Neutrophil (primary cell): ENCODE measurements at regions not wholly inside any gene's neighbourhood (a gene's known extent, or its start where the extent isn't known, plus 50 kb on each side); places are given as distances from the start of the nearest gene placed in this dataset.

Source experiments
- H3K27ac ChIP-seq: fragments of 200-600 bp; sonication (generic); 2 replicates; pipeline ENCODE4 v1.5.1; 2016; ENCODE audit warnings: mild to moderate bottlenecking, moderate library complexity
- H3K27me3 ChIP-seq: fragments of 200-600 bp; sonication (generic); 2 replicates; pipeline ENCODE4 v1.6.0; 2016; ENCODE audit warnings: mild to moderate bottlenecking
- H3K36me3 ChIP-seq: fragments of 200-600 bp; sonication (generic); 2 replicates; pipeline ENCODE4 v1.5.1; 2017
- H3K4me1 ChIP-seq, 2 experiments: fragments of 200-600 bp in 1 of 2; sonication (generic) in 1 of 2; 1 replicate in 1 of 2; 2 replicates in 1 of 2; pipeline versions ENCODE4 v1.5.1 to v1.6.1; 2013 to 2016; ENCODE audit warnings: low read depth in 1 of 2, low read length in 1 of 2, mild to moderate bottlenecking in 1 of 2, moderate library complexity in 1 of 2; ENCODE audit not compliant: control insufficient read depth in 1 of 2, insufficient read depth in 1 of 2
- H3K4me3 ChIP-seq, 2 experiments: fragments of 200-600 bp in 1 of 2; sonication (generic) in 1 of 2; 1 replicate in 1 of 2; 2 replicates in 1 of 2; pipeline ENCODE4 v1.5.1; 2013 to 2016; ENCODE audit warnings: low read depth in 1 of 2, low read length in 1 of 2, mild to moderate bottlenecking in 1 of 2, moderate library complexity in 1 of 2
- H3K9me3 ChIP-seq: fragments of 200-600 bp; sonication (generic); 2 replicates; pipeline ENCODE4 v1.5.1; 2016
- TF ChIP-seq, protein P1 (sequence below): fragments of 200-600 bp; sonication (generic); IDR thresholded peaks from 2 replicates; pipeline ENCODE4 v1.5.1; 2016; ENCODE audit warnings: antibody characterized with exemption

DNA sequence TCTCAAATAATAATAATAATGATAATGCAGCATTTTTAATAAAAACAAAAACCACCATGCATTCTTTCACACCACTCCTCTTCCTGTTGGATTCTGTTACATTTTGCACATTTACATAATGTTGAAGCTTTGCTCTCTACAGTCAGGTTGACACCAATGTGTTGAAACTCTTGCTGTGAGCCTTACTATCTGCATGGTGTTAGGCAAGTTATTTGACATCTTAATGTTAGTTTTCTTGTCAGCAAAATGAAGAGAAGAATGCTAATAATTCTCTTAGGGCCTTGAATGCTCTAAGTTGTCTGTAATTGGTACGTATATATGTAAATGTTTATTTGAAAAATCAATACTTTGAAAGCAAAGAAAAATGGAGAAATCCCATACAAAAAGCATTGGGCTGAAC lies 525.5 kb upstream of the PTGER4 start:
- H3K36me3 ChIP-seq: no peaks in the 10 kb centered on the region
- no peaks in the 10 kb centered on the region for H3K9me3 ChIP-seq
- TF ChIP-seq, protein P1, sequence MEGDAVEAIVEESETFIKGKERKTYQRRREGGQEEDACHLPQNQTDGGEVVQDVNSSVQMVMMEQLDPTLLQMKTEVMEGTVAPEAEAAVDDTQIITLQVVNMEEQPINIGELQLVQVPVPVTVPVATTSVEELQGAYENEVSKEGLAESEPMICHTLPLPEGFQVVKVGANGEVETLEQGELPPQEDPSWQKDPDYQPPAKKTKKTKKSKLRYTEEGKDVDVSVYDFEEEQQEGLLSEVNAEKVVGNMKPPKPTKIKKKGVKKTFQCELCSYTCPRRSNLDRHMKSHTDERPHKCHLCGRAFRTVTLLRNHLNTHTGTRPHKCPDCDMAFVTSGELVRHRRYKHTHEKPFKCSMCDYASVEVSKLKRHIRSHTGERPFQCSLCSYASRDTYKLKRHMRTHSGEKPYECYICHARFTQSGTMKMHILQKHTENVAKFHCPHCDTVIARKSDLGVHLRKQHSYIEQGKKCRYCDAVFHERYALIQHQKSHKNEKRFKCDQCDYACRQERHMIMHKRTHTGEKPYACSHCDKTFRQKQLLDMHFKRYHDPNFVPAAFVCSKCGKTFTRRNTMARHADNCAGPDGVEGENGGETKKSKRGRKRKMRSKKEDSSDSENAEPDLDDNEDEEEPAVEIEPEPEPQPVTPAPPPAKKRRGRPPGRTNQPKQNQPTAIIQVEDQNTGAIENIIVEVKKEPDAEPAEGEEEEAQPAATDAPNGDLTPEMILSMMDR: no peak
- no peaks in the 10 kb centered on the region for H3K4me1 ChIP-seq
- H3K27ac ChIP-seq: no peak overlapping the region
- no peak overlapping the region for H3K4me3 ChIP-seq
- no peaks in the 10 kb centered on the region for H3K27me3 ChIP-seq

DNA sequence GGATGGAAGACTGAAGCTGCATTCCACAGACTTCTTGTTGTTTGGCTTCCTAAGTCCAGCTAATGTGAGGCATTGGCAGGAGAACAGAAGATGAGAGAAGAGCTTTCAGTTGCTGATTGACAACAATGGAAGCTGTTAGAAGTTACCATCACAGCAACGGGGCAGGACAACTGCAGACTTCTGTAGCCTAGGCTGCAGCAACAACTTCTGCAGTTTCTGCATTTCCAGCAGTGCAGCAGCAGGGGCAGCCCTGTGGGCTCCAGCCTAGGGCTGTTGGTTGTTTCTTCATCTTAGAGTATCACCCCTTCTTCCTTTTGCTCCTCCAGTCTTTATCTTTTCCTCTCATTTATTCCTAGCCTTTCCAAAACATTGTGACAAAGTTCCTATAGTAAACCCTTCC lies 528.8 kb upstream of the PTGER4 start:
- TF ChIP-seq, protein P1: no peak
- H3K36me3 ChIP-seq: no peaks in the 10 kb centered on the region
- no peak overlapping the region for H3K4me3 ChIP-seq
- no peak overlapping the region for H3K27ac ChIP-seq
- H3K4me1 ChIP-seq: no peaks in the 10 kb centered on the region
- no peaks in the 10 kb centered on the region for H3K27me3 ChIP-seq
- no peaks in the 10 kb centered on the region for H3K9me3 ChIP-seq

DNA sequence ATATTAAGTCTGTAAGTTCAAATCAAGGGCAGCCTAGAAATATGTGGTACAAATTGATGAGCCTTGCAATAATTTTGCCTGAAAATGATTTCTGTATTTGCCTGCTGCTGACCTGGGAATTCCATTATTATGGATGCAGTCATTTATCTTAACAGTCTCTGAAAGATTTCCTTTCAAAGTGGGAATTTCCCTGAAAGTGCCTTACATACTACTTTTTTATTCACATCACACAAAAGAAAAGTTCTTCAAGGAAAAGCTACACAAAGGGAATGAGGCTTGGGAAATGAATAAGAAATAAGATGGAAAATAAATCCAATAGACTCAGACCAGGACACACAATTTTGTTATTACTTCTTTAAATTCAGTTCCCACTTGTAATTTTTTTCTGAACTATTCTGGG lies 537.8 kb upstream of the PTGER4 start:
- TF ChIP-seq, protein P1: no peak
- Histone ChIP-seq H3K4me1 (no peaks in the 10 kb centered on the region), H3K27me3 (no peaks in the 10 kb centered on the region), H3K27ac (no peak overlapping the region), H3K9me3 (no peaks in the 10 kb centered on the region), H3K36me3 (no peaks in the 10 kb centered on the region), H3K4me3 (no peak overlapping the region)

DNA sequence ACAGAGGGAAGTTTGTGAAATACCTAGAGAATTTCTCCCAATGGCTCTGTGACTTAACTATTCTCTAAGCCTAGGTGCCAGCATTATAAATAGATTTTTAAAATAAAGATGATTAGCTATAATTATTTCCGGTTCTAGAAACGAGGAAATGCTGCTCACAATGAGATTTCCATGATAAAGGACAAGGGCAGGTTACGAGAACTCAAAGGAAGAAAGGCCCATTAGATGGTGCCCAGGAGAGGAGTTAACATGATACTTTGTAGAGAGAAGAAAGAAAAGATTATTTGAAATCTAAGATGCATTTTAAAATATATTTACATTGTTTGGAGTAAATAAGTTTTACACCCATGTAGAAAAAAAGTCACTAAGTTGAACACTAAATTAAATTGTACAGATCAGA lies 538.3 kb upstream of the PTGER4 start:
- Histone ChIP-seq H3K4me1 (no peaks in the 10 kb centered on the region), H3K27me3 (no peaks in the 10 kb centered on the region), H3K36me3 (no peaks in the 10 kb centered on the region), H3K9me3 (no peaks in the 10 kb centered on the region), H3K27ac (no peak overlapping the region), H3K4me3 (no peak overlapping the region)
- TF ChIP-seq, protein P1: no peak

DNA sequence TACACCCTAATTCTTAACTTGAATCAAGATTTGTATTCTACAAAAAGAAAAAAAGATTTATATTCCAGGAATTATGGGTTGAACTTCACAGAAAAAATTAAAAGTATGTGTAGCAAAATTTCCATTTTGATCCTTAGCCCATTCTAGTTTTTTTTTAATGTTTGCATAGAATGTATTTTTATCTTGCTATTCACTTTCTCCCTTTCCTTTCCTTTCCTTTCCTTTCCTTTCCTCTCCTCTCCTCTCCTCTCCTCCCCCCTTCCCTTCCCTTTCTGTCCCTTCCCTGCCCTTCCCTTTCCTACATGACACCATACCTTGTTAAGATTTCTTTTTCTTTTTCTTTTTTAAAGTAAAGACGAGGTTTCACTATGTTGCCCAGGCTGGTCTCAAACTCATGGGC lies 542.5 kb upstream of the PTGER4 start:
- Histone ChIP-seq H3K27me3 (no peaks in the 10 kb centered on the region), H3K4me1 (no peaks in the 10 kb centered on the region), H3K9me3 (no peaks in the 10 kb centered on the region), H3K36me3 (no peaks in the 10 kb centered on the region), H3K4me3 (no peak overlapping the region), H3K27ac (no peak overlapping the region)
- TF ChIP-seq, protein P1: no peak
